ENCODE measurements at regions not wholly inside any gene's neighbourhood (a gene's known extent, or its start where the extent isn't known, plus 50 kb on each side); places are given as distances from the start of the nearest gene placed in this dataset.

DNA sequence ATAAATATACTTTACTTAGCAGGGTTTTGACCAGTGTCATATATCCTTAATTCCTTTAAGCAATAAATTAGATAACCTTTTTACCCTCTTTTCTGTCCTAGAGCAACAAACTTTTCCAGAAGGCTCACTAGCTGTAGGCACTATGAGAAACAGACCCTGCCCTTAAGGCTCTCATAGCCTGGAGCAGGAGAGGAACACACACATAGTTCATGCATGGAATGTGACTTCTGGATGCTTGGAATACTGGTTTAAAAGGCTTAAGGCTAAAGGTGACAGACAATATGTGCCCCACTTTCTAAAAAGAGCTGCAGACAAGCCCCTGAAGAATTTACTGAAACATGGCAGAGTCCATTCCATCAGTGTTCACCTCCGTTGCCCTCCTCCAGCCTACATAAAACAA is 237.2 kb downstream of the TTC8 start:
- 83 to 93% methylated on average over 1 of the region's 1 CpG for WGBS, 2 donors
- H3K27me3 ChIP-seq (ENCODE audit: control insufficient read depth in 3 of 3, insufficient read depth in 3 of 3, low read length in 2 of 3) = no peaks in the 10 kb centered on the region

DNA sequence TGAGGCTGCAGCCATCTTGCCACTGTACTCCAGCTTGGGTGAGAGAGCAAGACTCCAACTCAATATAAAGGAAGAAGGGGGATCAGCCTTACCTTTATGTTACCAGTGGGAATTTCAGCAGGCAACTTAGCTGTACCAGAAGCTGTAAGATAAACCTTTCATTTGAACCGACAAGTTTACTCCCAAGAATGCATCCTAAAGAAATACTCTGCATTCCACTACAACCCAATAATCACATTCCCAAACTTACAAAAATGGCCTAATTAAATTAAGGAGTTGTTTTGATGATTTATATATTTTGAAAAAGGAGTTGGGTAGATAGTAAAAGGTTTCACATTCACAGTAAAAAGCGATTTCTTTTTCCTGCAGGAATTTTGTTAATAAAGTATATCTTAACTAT is 241.4 kb downstream of the TTC8 start:
- DNase-seq (no peak), ATAC-seq (ENCODE audit: insufficient read depth, low FRiP score) (no peak)
- TF ChIP-seq, protein P1, sequence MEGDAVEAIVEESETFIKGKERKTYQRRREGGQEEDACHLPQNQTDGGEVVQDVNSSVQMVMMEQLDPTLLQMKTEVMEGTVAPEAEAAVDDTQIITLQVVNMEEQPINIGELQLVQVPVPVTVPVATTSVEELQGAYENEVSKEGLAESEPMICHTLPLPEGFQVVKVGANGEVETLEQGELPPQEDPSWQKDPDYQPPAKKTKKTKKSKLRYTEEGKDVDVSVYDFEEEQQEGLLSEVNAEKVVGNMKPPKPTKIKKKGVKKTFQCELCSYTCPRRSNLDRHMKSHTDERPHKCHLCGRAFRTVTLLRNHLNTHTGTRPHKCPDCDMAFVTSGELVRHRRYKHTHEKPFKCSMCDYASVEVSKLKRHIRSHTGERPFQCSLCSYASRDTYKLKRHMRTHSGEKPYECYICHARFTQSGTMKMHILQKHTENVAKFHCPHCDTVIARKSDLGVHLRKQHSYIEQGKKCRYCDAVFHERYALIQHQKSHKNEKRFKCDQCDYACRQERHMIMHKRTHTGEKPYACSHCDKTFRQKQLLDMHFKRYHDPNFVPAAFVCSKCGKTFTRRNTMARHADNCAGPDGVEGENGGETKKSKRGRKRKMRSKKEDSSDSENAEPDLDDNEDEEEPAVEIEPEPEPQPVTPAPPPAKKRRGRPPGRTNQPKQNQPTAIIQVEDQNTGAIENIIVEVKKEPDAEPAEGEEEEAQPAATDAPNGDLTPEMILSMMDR (IDR thresholded peaks at IDR 0.05; ENCODE audit: control extremely low read depth, extremely low read depth) = no peak
- WGBS, 2 donors = 83 to 97% methylated on average over 2 of the region's 2 CpGs
- Histone ChIP-seq H3K4me1 (ENCODE audit: control insufficient read depth in 5 of 5, insufficient read depth in 5 of 5, low read length in 5 of 5) (no peaks in the 10 kb centered on the region), H3K4me3 (no peak overlapping the region), H3K9me3 (ENCODE audit: control insufficient read depth in 4 of 4, insufficient read depth in 3 of 4, low read length in 3 of 4) (no peaks in the 10 kb centered on the region), H3K27me3 (ENCODE audit: control insufficient read depth in 3 of 3, insufficient read depth in 3 of 3, low read length in 2 of 3) (no peaks in the 10 kb centered on the region), H3K27ac (ENCODE audit: low read depth in 1 of 2, low read length in 1 of 2) (no peak overlapping the region), H3K9ac (ENCODE audit: insufficient read depth in 1 of 2, low read length in 2 of 2) (no peak overlapping the region), H3K36me3 (ENCODE audit: control insufficient read depth in 4 of 4, insufficient read depth in 4 of 4, low read length in 4 of 4) (no peaks in the 10 kb centered on the region)

More for the DNA sequence above, 237.2 kb downstream of the TTC8 start:
- Histone ChIP-seq H3K4me3 (no peak overlapping the region), H3K27ac (ENCODE audit: low read depth in 1 of 2, low read length in 1 of 2) (no peak overlapping the region), H3K36me3 (ENCODE audit: control insufficient read depth in 4 of 4, insufficient read depth in 4 of 4, low read length in 4 of 4) (no peaks in the 10 kb centered on the region), H3K9ac (ENCODE audit: insufficient read depth in 1 of 2, low read length in 2 of 2) (no peak overlapping the region), H3K4me1 (ENCODE audit: control insufficient read depth in 5 of 5, insufficient read depth in 5 of 5, low read length in 5 of 5) (no peaks in the 10 kb centered on the region), H3K9me3 (ENCODE audit: control insufficient read depth in 4 of 4, insufficient read depth in 3 of 4, low read length in 3 of 4) (peaks cover 0 to 2% (median 0%) of the 10 kb centered on the region in 4 donors)
- DNase-seq (no peak), ATAC-seq (ENCODE audit: insufficient read depth, low FRiP score) (no peak)
- TF ChIP-seq, protein P1 (IDR thresholded peaks at IDR 0.05; ENCODE audit: control extremely low read depth, extremely low read depth) = no peak

DNA sequence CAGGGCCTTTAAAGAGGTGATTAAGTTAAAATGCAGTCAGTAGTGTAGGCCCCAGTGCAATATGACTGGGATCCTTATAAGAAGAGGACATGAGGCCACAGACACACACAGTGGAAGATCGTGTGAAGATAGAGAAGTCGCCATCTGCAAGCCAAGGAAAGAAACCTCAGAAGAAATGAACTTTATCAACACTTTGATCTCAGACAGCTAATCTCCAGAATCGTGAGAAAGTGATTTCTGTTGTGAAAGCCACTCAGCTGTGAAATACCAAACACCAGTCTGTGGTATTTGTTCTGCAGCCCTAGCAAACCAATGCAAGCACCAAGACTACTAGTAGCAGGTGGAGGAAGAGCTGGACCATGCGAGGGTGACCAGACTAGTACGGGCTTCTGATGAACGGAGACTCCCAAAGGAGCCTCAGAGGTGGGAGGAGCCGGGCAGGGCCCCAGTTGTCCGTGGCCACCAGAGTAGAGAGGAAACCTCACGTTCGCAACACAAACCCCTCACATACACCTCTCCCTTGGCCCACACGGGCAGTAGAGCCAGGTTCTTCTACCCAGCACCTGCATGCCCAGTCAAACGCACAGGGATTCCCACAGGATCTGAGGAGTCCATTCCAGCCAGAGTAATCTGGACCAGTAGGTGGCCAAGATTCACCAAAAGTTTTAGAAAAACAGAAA is 243.0 kb downstream of the TTC8 start:
- 73 to 78% methylated on average over 12 of the region's 12 CpGs for WGBS, 2 donors
- H3K27me3 ChIP-seq (ENCODE audit: control insufficient read depth in 3 of 3, insufficient read depth in 3 of 3, low read length in 2 of 3) = no peaks in the 10 kb centered on the region
- no peak for ATAC-seq (ENCODE audit: insufficient read depth, low FRiP score)

More for the DNA sequence above, 243.0 kb downstream of the TTC8 start:
- Histone ChIP-seq H3K9ac (ENCODE audit: insufficient read depth in 1 of 2, low read length in 2 of 2) (no peak overlapping the region), H3K4me1 (ENCODE audit: control insufficient read depth in 5 of 5, insufficient read depth in 5 of 5, low read length in 5 of 5) (no peaks in the 10 kb centered on the region), H3K9me3 (ENCODE audit: control insufficient read depth in 4 of 4, insufficient read depth in 3 of 4, low read length in 3 of 4) (no peaks in the 10 kb centered on the region), H3K36me3 (ENCODE audit: control insufficient read depth in 4 of 4, insufficient read depth in 4 of 4, low read length in 4 of 4) (no peaks in the 10 kb centered on the region), H3K4me3 (no peak overlapping the region), H3K27ac (ENCODE audit: low read depth in 1 of 2, low read length in 1 of 2) (no peak overlapping the region)
- TF ChIP-seq, protein P1 (IDR thresholded peaks at IDR 0.05; ENCODE audit: control extremely low read depth, extremely low read depth) = no peak
- no peak for DNase-seq
